Stimulated activated CD4-positive, alpha-beta T cell treated with anti-CD3 and anti-CD28 coated beads, Interleukin-4, amount 100 ng/mL, for 24 hours (primary cell): ENCODE measurements at regions not wholly inside any gene's neighbourhood (a gene's known extent, or its start where the extent isn't known, plus 50 kb on each side); places are given as distances from the start of the nearest gene placed in this dataset.

Experiments used
- DNase-seq: peaks from one replicate; pipeline ENCODE4 v3.0.0-alpha.2; 2020

DNA sequence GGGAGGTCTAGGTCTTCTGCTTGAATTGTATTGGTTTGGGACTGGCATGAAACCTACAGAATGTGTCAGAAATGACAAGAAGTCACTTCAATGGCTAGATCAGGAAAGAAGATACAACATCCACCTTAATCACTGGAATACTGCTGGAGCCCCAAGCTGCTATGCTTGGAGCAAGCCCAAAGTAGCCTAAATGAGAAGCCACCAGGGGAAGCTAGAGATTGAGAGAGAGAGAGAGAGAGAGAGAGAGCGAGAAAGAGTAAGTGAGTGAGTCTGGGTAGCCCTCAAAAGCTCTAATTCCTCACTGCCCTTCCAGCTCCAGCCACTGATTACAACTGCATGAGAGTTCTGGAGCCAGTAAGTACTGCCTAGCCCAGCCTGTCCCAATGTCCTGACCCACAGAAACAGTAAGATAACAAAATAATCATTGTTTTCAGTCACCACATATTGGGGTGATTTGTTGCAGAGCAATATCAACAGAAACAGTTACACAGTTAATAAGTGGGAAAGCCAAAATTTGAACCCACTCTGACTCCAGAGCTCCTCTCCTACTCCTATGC lies 529.2 kb upstream of the GOLIM4 start:
- DNase-seq = no peak

DNA sequence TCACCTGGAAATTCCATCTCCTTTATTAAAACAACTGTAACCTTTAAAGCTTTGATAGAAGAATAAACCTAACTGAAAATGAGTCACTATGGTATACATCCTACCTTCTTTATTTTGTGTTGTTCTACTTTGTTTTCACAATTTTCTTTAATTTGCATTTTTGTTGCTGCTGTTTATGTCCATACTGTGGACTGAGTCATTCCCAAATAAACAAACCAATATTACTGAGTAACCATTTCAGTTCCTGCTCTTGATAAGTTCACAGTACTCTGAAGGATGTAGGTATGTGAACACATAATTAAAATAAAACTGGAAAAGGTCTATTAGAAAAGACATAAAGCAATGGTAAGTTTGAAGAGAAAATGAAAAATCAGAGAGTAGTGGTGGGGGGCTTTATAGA lies 528.5 kb upstream of the GOLIM4 start:
- DNase-seq = no peak

DNA sequence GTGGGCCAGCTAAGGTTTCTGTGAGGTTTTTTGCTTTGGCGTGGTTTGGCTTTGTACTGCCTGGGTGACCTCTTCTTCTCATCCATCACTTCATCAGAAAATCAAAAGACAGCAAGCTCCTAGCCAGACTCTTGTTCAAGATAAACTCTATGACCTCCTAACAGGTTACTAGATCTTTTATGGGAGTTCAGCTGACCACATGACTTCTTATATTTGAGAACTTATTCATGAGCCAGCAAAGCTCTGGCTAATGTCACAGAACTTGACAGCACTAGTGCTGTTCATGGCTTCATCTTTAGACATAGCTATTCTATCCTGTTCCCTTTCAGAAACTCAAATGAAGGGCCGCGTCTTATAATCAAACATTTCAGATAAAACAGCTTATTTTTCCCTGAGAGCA lies 527.1 kb upstream of the GOLIM4 start:
- no peak for DNase-seq

DNA sequence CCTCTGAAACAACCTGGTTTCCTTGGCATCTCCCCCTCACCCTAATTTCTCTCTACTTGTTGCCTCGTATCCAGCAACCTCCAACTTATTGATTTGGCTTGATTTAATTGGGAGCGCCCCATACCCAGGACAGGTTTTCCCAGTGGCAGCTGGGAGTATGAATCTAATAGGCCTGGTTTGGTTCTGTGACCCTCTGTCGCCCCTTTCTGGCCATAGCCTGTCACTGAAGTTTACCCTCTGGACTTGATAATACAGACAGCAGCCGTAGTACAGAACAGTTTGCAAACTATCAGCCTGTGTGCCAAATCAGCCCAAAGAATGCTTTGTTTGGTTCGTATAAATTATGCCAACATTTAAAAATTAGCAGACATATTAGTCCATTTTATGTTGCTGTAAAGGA lies 525.1 kb upstream of the GOLIM4 start:
- no peak for DNase-seq

DNA sequence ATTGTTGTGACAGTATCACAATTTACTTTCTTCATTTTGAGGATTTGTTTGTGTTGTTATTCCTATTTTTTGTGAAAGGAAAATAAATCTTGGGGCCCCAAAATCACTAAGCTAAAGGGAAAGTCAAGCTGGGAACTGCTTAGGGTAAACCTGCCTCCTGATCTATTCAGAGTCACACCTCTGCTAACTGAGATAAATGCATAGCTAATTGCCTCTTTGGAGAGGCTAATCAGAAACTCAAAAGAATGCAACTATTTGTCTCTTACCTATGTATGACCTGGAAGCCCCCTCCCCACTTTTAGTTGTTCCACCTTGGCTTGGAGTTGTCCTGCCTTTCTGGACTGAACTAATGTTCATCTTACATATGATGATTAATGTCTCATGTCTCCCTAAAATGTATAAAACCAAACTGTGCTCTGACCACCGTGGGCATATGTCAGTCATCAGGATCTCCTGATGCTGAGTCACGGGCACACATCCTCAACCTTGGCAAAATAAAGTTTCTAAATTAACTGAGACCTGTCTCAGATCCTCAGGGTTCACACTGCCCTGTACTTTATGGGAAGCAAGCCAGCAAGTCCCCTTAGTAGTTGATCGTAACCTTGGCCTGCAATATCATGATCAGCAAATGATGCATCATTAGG lies 523.2 kb upstream of the GOLIM4 start:
- DNase-seq = no peak

DNA sequence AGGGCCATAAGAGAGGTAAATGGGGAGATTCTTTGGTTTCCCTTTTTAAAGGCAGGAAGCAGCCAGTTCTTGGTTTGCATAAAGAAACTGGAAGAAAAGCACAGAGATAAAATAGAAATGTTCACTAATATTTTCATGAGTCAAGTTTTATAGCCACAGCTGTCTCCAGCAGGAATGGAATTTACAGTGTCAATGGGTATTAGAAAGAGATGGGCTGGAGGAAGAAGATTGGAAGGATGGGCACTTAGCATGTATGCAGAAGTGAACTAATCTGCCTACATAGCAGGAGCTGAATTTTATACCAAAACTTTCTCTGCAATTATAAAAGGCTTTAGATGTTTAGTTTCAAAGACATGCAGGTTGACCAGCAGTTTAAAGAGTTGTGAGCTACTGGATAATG lies 521.9 kb upstream of the GOLIM4 start:
- DNase-seq = no peak

DNA sequence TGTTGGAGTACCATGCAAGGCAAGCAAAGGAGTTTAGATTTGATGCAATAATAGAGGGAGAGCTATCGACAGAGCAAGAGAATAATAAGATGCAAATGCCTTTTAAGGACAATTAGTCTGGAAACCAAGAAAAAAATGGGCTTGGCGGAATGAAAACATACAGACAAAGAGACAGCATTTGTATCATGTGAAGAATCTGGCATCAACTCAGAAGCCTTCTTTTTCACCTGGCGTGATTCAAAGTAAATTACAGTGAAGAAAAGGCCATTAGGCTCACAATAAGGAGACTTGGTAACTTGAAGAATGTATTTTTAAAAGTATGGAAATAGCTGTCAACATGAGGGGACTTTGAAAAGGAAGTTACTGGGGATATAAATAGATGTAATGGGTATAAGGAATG lies 521.2 kb upstream of the GOLIM4 start:
- no peak for DNase-seq

DNA sequence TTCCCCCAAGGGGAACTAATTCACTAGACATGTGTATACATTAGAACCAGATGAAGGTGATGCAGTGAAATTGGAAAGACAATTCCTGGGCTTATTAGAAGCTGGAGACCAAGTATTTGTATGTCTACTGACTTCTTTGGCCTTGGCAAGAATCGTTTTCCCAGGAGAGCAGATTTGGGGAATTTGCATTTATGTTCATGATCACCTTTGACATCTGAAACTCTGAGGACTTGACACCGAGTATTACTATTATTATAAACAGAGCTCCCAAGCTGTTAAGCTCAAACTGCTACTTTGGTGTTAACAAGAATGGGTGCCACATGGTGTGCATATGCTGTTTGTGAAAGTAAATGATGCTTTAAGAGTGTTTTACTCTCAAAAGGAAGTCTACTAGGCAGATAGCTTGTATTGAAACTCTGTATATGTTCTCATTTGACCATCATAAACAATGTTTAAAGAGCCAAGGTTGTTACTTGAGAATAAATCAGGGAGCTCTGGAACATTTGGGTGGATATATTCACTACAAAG lies 519.8 kb upstream of the GOLIM4 start:
- no peak for DNase-seq

DNA sequence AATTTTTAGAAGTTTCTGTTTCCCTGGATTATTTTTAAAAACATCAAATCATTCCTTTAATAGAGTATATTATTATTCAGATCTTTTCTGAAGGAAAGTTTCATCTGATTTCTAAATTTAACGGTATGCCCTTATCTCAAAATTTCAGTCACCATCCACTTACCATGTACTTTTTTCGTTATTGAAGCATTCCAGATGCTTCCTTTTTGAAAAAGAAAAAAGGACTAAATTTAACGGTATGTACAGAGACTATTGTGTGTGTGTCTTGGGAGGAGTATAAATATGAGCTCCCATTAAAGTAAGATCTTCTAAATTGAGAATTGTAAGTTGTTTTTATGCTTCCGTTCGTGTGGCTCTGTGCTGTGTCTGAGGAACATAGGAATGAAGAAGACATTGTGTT lies 517.4 kb upstream of the GOLIM4 start:
- no peak for DNase-seq

DNA sequence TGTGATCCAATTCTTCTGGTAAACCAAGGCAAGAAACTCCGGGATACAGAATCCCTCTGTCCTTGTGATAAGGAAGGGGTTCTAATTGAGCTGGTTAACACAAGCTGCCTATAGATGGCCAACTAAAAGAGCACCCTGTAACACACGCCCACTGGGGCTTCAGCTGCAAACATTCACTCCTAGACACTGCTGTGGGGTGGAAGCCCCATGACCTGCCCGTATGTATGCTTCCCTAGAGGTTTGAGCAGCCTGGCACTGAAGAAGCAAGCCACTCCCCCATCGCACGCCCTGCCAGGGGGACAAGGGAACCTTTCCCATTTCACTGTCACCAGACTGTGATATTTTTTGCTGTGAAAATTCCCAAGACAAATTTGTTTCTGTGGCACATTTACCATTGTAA lies 516.9 kb upstream of the GOLIM4 start:
- DNase-seq = no peak

DNA sequence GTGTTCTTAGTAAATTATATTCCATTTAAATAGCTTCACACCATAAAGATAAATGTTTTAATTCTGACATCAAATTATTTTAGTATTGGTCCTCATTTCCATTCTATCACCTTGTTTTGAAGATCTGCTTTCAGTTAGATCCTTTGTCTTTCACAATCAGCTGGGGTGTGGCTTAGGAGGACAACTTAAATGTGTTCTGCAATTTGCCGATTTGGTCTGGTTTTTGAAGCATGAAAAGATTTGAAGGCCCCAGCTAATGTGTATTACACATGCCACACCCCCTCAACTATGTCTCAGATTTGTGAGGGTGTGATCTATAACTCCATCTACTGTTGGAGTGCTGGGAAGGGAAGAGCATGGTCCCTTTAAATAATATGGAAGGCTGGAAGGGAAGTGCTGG lies 516.1 kb upstream of the GOLIM4 start:
- DNase-seq = no peak

DNA sequence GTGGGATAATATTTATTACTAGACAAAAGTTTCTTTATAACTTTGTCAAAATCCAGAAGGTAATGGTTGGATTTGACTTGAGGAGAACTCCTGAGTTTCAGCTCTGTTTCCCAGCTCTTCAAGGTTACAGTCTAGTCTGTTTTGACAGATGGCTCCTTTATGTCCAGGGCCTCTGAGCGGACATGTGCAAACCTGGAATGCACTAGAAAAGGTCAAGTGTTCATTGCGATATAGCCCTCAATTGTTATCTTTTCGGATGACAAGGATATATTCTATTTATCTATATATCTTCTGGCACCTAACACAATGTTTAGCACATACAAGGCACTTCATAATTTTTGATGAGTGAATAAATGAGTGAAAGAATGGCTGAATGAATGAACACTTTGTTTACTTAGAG lies 513.2 kb upstream of the GOLIM4 start:
- DNase-seq = no peak

DNA sequence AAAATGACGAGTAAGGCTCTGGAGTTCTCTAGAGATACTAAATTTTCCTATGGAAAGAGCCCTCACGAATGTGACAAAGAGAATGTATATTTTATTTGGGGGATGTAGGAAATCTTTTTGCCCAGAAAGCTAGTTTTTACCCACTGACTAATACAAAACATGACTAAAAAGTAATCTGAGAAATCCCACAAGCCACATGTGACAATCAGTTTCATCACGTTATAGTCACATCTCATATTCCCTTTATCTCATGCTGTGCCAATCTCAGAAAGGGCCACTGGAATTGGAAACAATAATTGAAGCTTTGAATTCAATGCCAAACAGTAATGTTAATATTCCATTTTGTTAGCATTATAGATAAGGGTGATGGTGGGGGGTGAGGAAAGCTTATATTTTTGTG lies 509.0 kb upstream of the GOLIM4 start:
- DNase-seq = no peak

DNA sequence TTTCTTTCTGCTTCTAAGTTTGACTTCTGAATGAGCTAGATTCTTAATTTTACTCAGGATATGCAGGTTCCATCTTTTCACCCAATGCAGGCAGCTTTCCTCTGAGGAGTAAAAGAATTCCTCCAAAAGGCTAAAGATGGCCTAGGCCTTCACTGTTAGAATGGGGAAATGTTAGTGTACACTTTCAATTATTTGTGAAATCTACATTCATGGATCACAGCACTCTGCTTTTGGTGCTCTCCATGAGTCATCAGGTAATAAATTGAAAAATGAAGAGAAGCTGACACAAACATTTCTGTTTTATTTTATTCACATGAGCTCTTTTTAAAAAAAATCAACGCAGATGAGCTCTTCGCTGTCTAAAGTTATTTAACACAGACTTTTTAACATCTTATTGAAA lies 502.5 kb upstream of the GOLIM4 start:
- DNase-seq = no peak

DNA sequence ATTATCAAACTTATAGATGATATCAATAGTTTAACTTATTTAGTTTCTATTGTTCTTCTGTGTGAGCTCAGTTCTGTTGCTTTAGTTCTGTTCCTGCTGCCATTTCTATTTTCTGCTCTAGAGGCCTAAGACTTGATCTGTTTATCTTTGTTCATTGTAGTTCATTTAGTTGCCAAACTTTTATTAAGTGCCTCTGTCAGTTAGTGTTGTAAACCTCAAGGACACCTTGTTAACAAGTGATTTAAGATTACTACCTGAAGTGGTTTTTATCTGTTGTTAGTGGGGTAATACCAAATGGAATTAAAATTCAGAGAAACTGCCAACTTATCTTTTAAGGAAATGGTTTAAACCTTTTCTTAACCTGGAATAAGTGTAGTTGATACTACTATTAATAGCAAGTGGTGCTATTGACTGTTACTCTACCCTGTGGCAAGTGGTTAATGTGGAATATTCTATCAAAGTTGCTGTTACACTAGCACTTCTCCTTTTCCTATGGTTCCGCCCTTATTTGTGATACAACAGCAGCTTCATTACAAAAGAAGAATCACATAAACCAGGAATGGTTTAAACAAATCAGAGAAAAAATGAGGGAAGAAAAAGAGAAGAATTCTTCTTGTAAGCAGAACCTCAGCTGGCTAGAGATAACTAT lies 500.6 kb upstream of the GOLIM4 start:
- no peak for DNase-seq

DNA sequence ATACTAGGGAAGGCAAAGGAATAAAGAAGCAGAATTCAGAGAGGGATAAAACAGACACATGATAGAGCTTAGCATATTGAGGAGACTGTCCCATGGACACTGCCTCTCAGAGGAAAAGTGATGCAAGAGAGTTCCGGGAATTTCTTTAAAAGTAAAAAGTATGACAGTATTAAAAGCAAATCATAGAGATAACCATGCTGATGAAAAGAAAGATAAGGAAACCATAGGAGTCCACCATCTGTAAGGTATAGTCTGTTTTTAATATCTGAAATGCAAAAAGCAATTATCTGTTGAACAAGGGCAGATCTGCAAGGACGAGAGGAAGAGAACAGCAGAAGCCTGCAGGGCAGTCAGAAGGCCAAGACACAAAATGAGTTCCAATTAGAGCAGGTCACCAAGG lies 495.9 kb upstream of the GOLIM4 start:
- no peak for DNase-seq

DNA sequence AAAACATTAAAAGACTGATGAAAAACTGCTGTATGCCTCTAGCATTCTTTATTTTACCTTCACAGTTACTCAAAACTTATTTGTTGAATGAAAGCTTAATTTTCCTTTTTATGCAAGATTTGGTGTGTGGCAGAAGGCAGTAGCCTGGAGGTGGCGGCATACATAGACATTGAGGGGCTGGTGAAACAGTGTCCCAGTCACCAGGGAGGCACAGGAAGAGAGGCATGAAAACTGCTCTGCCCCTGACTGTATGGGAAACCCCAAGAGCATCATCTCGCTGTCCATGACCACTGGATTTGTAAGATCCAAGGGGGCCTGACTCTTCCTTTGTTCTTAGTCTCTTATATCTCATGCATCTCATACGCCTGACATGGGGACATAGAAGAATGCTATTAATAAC lies 493.7 kb upstream of the GOLIM4 start:
- no peak for DNase-seq

DNA sequence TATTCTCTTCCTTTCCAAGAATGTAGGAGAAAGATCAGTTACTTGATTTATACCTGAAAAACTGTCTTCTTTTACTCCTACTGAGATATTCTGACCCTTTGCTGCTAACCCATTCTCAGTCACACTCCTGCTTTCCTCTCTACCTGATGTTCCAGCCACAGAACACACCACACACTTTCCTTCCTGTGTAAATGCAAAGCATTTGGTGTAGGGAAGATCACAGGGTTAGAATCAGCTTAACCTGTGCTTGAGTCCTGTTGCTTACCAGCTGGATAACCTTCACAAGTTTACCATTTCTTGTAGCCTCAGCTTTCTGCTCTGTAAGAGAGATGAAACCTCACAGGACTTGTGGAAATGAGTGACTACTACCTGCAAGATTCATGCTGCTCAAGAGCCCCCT lies 489.8 kb upstream of the GOLIM4 start:
- no peak for DNase-seq

DNA sequence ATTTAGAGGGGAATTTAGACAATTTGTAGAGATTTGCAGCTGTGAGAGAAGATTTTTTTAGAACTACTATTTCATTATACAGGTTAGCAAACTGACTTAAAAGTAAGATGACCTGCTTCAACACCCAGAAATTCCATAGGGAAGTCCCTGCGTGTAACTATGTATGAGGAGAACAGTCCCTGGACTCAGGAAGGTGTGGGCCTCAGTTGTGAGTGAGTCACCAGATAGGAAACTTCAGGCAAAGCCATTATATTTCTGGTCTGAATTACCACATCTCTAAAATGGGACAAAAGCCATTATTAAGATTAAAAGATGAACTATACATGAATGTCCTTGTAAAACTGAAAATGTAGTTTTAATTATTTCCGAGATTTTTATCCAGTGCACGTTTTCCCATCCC lies 488.3 kb upstream of the GOLIM4 start:
- DNase-seq = no peak

DNA sequence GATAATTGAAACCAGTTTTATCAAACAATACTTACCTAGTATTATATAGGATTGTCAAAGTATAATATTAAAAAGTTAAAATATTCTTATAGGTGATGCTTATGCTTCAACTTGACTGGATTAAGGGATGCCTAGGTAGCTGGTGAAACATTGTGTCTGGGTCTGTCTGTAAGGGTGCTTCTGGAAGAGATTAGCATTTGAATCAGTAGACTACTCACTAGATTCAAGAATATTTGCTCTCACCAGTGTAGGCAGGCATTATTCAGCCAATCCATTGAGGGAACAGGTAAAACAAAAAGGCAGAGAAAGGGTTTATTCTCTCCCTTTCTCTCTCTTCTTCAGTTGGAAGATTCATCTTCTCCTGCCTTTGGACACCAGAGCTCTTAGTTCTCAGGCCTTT lies 486.8 kb upstream of the GOLIM4 start:
- DNase-seq = no peak

DNA sequence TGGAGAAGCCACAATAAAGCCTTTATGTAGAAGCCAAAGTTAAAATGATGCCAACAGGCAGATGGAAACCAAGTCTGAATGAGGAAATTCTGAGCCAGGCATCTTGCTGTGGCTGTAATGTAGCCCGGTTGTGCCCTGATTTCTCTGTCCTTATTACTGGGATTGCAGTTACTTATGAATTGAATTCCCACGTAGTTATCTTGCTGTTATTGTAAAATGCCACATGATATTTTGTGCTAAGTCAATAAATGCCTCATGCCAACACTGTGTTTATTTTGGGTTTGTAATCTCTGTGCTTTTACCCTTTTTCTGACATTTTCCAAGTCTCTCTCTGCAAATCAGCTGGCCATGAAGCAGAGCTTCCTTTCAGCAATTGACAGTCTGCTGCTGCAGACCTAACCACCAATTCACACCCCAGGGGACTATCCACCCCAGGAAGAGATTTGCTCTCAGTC lies 486.1 kb upstream of the GOLIM4 start:
- no peak for DNase-seq

DNA sequence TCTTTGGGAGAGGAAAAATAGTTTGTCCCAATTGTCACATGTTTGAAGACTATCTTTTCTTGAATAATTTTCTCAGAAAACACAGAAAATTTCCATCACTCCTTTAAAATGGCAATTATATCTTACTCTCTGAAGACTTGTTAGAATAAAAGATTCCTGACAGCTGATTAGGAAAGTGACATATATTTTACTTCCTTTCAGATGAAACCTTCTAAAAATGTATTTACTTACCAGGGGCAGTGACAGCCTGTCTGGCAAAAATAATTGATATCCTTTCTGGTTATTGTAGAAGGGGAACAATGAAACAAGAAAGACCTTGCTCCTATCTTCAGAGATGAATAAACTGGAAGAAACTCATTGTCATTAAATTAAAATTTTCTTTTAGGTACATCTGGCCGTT lies 483.3 kb upstream of the GOLIM4 start:
- no peak for DNase-seq

DNA sequence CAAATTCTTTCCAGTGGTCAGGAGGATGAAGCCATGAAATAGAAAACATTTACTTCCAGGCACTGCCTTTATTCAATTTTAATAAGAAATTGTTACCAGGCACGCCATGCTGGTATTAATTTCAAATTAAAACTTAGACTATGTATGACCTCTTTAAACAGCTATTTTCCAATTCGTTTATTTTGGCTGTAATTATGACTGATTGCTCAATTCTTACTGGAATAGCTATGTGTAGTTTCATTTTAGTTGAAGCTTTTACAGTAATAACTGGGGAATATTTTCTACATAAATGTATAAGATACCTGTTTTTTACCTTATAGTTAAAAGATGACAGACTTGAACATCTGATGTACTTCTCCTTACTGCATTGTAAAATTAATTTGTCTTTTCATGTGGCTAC lies 480.0 kb upstream of the GOLIM4 start:
- no peak for DNase-seq

DNA sequence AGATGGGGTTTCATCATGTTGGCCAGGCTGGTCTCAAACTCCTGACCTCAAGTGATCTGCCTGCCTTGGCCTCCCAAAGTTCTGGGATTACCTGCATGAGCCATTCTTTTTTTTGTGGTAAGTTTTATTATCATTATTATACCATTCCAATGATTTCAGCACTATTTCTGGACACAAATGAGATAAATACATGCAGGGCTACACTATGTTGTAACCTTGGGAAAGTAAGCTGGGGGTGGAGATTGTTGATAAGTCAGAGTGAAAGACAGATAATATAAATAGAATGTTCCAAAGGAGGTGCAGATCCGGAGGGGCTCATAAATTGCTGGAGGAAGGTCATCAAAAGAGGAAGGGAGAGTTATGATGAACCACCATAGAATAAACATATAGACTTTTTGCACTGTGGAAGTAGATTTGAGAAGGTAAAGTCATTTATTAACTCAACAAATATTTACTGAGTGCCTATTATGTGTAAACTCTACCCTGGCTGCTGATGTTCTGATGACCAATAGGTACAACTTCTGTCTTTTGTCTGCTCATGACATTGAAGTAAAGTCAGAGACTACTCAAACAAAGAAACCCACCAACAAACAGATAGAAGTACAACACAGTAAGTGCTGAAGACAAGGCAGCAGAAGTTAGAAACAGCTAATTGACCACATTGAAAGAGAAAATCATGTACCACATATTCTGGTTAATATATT lies 478.9 kb upstream of the GOLIM4 start:
- no peak for DNase-seq
